Karpas-422 (cell line): ENCODE measurements at regions not wholly inside any gene's neighbourhood (a gene's known extent, or its start where the extent isn't known, plus 50 kb on each side); places are given as distances from the start of the nearest gene placed in this dataset.

Source experiments
- DNase-seq: peaks from one replicate; pipeline ENCODE4 v3.0.0-alpha.2; 2015
- H2AFZ ChIP-seq: fragments of 200-600 bp; sonication (generic); 2 replicates; pipeline ENCODE4 v1.6.1; 2014; ENCODE audit warnings: antibody characterized with exemption, low read length, mixed read lengths
- H3K27ac ChIP-seq: fragments of 200-600 bp; sonication (generic); 2 replicates; pipeline ENCODE4 v1.5.1; 2014; ENCODE audit warnings: mild to moderate bottlenecking, low read length, moderate library complexity
- H3K27me3 ChIP-seq: fragments of 200-600 bp; sonication (generic); 2 replicates; pipeline ENCODE4 v1.6.1; 2014; ENCODE audit warnings: low read length, mixed read lengths
- H3K36me3 ChIP-seq: fragments of 200-600 bp; sonication (generic); 2 replicates; pipeline ENCODE4 v1.6.1; 2014; ENCODE audit warnings: low read length, mixed read lengths; ENCODE audit not compliant: insufficient read depth
- H3K4me1 ChIP-seq: fragments of 200-600 bp; sonication (generic); 2 replicates; pipeline ENCODE4 v1.6.1; 2014; ENCODE audit warnings: mild to moderate bottlenecking, low read length, mixed read lengths
- H3K4me2 ChIP-seq: fragments of 200-600 bp; sonication (generic); 2 replicates; pipeline ENCODE4 v1.6.1; 2014; ENCODE audit warnings: low read length, low read depth, mild to moderate bottlenecking; ENCODE audit not compliant: poor library complexity, severe bottlenecking
- H3K4me3 ChIP-seq: fragments of 200-600 bp; sonication (generic); 2 replicates; pipeline ENCODE4 v1.5.1; 2014; ENCODE audit warnings: mild to moderate bottlenecking, antibody characterized with exemption, low read length, mixed read lengths
- H3K79me2 ChIP-seq: fragments of 200-600 bp; sonication (generic); 2 replicates; pipeline ENCODE4 v1.6.1; 2014; ENCODE audit warnings: mild to moderate bottlenecking, low read length, mixed read lengths
- H3K9ac ChIP-seq: fragments of 200-600 bp; sonication (generic); 2 replicates; pipeline ENCODE4 v1.6.0; 2014; ENCODE audit warnings: low read length
- H3K9me2 ChIP-seq: fragments of 200-600 bp; sonication (generic), shearing (Covaris generic); replicated peaks from 2 replicates; pipeline ENCODE4 v1.6.0; 2014; ENCODE audit warnings: mild to moderate bottlenecking, low read length, moderate library complexity; ENCODE audit not compliant: insufficient read depth
- H3K9me3 ChIP-seq: fragments of 300-700, 200-600 bp; sonication (generic); 2 replicates; pipeline ENCODE4 v1.6.1; 2014; ENCODE audit warnings: low read length, mixed read lengths
- H4K20me1 ChIP-seq: fragments of 200-600 bp; sonication (generic); 2 replicates; pipeline ENCODE4 v1.6.1; 2014; ENCODE audit warnings: mild to moderate bottlenecking, antibody characterized with exemption, low read length, low read depth; ENCODE audit not compliant: insufficient read depth

DNA sequence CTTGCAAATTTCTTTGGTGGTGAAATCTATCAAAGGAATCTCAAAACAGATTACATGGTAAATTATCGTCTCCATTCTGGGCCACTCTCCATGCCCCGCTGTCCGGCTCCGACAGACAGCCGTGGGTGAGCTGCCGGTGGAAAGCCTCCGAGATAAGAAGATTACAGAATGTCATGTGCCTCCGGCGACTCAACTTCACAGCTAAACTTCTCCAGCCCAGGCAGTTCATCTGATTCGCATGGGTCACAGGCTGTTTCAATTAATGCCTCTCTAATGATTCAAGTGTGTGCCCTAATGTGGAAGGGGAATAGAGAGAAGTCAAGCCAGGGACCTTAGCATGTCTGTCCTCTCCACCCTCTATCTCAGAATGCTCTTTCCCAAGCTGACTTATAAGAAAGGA, 520.8 kb upstream of the ZFHX3 start:
- Histone ChIP-seq H3K4me3 (no peak overlapping the region), H3K36me3 (no peaks in the 10 kb centered on the region), H4K20me1 (no peaks in the 10 kb centered on the region)

DNA sequence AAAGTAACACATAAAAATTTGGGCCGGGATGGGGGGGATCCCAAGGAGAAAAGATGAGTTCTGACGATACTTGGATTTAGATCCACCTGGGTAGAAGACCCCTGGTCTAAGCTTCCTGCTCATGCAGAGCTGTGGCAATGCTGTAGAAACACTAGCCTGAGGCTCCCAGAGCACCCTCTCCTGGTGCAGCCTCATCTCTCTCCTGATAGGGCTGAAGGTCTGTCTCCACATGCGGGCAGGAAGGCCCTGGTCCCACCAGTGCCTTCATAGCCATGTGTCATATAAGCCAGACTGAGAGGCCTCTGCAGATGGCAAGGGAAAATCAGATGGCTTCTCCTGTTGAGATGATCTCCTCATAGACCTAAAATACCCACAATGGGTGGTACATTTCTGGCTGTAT, 518.0 kb upstream of the ZFHX3 start:
- Histone ChIP-seq H3K4me1 (no peaks in the 10 kb centered on the region), H3K9me3 (no peaks in the 10 kb centered on the region), H3K4me3 (no peak overlapping the region), H4K20me1 (no peaks in the 10 kb centered on the region), H3K27me3 (no peaks in the 10 kb centered on the region), H3K9ac (no peak overlapping the region), H3K36me3 (no peaks in the 10 kb centered on the region), H2AFZ (no peak overlapping the region), H3K79me2 (no peaks in the 10 kb centered on the region), H3K4me2 (no peak overlapping the region), H3K9me2 (no peaks in the 10 kb centered on the region), H3K27ac (no peak overlapping the region)
- no peak for DNase-seq

More for the DNA sequence above, 520.8 kb upstream of the ZFHX3 start:
- no peaks in the 10 kb centered on the region for H3K9me2 ChIP-seq
- no peaks in the 10 kb centered on the region for H3K27me3 ChIP-seq
- no peak overlapping the region for H3K9ac ChIP-seq
- no peak for DNase-seq
- H3K4me1 ChIP-seq, result no peaks in the 10 kb centered on the region
- H3K9me3 ChIP-seq, result no peaks in the 10 kb centered on the region
- no peak overlapping the region for H2AFZ ChIP-seq
- no peaks in the 10 kb centered on the region for H3K79me2 ChIP-seq
- H3K4me2 ChIP-seq, result no peak overlapping the region
- H3K27ac ChIP-seq, result no peak overlapping the region

DNA sequence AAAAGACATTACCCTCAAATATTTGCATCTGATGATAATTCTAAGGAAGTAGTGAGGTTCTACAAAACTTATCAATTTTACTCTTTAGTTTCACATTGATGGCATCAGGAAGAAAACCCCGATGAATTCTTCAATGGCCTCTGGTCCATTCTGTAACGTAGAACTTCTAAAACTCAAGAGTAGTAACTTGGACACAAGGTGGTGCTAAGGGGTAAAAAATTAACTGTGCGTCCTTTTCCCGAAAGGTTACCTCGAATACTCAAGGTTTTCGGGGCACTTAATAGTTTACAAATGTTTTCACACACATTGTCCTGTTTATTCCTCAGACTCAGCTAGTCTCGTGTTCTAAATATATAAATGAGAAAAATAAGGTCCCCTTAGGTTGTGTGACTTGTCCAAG, 517.3 kb upstream of the ZFHX3 start:
- no peaks in the 10 kb centered on the region for H3K27me3 ChIP-seq
- H3K36me3 ChIP-seq, result no peaks in the 10 kb centered on the region
- H3K9me2 ChIP-seq, result no peaks in the 10 kb centered on the region
- no peaks in the 10 kb centered on the region for H3K79me2 ChIP-seq
- H3K9ac ChIP-seq, result no peak overlapping the region
- peak; percentile 63 for DNase-seq
- H3K27ac ChIP-seq, result no peak overlapping the region
- H2AFZ ChIP-seq, result no peak overlapping the region
- H3K9me3 ChIP-seq, result no peaks in the 10 kb centered on the region
- H4K20me1 ChIP-seq, result no peaks in the 10 kb centered on the region
- no peaks in the 10 kb centered on the region for H3K4me1 ChIP-seq
- no peak overlapping the region for H3K4me2 ChIP-seq
- no peak overlapping the region for H3K4me3 ChIP-seq

DNA sequence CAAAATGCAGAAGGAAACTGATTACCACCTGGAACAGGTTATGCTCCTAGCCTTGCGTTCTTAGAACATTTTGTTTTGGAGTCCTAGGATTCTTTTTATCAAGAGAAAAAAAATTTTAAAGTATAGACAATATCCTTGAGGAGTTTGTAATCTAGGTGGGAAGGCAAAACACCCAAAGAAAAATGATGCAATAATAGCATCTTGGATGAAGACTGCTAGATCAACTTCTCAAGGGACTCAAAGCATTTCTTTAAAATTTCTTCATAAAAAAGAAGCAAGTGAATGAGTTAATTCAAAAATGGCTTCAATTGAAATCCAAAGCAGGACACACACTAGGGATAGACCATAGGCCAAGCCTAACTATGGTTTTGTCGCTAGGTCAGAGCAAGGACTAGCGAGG, 515.8 kb upstream of the ZFHX3 start:
- Histone ChIP-seq H3K4me3 (no peak overlapping the region), H3K79me2 (no peaks in the 10 kb centered on the region), H4K20me1 (no peaks in the 10 kb centered on the region), H3K9me2 (no peaks in the 10 kb centered on the region), H3K4me1 (no peaks in the 10 kb centered on the region), H3K9me3 (no peaks in the 10 kb centered on the region), H3K27ac (no peak overlapping the region), H3K27me3 (no peaks in the 10 kb centered on the region), H3K9ac (no peak overlapping the region), H3K4me2 (no peak overlapping the region), H2AFZ (no peak overlapping the region), H3K36me3 (no peaks in the 10 kb centered on the region)
- no peak for DNase-seq

DNA sequence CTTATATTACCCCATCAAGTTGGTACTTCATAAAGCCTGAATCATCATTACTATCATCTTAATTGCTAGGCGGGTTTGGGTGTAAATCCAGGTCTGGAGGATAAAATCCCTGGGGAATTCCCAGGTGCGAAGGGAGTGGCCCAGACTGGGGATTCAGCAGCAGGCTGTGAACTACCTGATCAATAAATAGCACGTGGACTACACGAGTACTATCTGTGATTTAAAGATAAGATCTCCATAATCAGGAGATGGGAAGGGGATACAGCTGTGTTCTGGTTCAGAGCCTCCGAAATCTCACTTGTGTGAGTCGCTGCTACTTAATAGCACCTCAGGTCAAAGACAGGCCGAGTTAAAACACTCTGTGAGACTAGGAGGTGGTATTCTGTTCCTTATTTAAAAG, 512.6 kb upstream of the ZFHX3 start:
- no peaks in the 10 kb centered on the region for H4K20me1 ChIP-seq
- no peaks in the 10 kb centered on the region for H3K36me3 ChIP-seq
- H3K27me3 ChIP-seq, result no peaks in the 10 kb centered on the region
- no peak overlapping the region for H3K9ac ChIP-seq
- H2AFZ ChIP-seq, result no peak overlapping the region
- no peaks in the 10 kb centered on the region for H3K79me2 ChIP-seq
- no peak overlapping the region for H3K4me2 ChIP-seq
- H3K4me1 ChIP-seq, result no peaks in the 10 kb centered on the region
- H3K4me3 ChIP-seq, result no peak overlapping the region
- DNase-seq, result no peak
- no peaks in the 10 kb centered on the region for H3K9me2 ChIP-seq
- no peak overlapping the region for H3K27ac ChIP-seq
- H3K9me3 ChIP-seq, result no peaks in the 10 kb centered on the region

DNA sequence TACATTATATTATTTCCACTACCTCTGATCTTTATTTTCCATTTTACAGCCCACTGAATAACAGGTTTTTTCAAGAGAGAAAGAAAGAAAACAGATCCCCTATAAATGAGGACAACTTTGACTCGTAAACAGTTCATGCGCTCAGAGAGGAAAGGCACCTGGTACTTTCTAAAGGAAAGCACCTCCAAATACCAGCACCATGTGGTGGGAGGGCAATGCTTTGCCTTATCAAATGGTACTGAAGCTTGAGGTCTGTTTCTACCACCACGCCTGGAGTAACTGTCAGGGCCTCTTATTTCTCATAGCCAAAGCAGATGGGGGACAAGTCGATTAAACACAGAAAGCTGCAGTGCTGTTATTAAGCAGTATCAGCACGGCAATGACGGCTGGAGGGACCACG, 510.3 kb upstream of the ZFHX3 start:
- no peak overlapping the region for H2AFZ ChIP-seq
- H3K9me3 ChIP-seq, result no peaks in the 10 kb centered on the region
- H3K27ac ChIP-seq, result no peak overlapping the region
- no peaks in the 10 kb centered on the region for H3K9me2 ChIP-seq
- H3K4me2 ChIP-seq, result no peak overlapping the region
- no peaks in the 10 kb centered on the region for H3K36me3 ChIP-seq
- H3K27me3 ChIP-seq, result no peaks in the 10 kb centered on the region
- H3K4me3 ChIP-seq, result no peak overlapping the region
- H3K9ac ChIP-seq, result no peak overlapping the region
- no peak for DNase-seq
- H4K20me1 ChIP-seq, result no peaks in the 10 kb centered on the region
- no peaks in the 10 kb centered on the region for H3K79me2 ChIP-seq
- H3K4me1 ChIP-seq, result no peaks in the 10 kb centered on the region

GRCh38 chr16:73553941-73554660, 506.2 kb upstream of the ZFHX3 start:
- Histone ChIP-seq H3K9me2 (no peaks in the 10 kb centered on the region), H3K27ac (no peak overlapping the region), H2AFZ (no peak overlapping the region), H3K9ac (no peak overlapping the region), H3K9me3 (no peaks in the 10 kb centered on the region), H3K36me3 (no peaks in the 10 kb centered on the region), H4K20me1 (no peaks in the 10 kb centered on the region), H3K4me1 (no peaks in the 10 kb centered on the region), H3K79me2 (no peaks in the 10 kb centered on the region), H3K4me2 (no peak overlapping the region), H3K27me3 (no peaks in the 10 kb centered on the region), H3K4me3 (no peak overlapping the region)
- DNase-seq, result no peak

DNA sequence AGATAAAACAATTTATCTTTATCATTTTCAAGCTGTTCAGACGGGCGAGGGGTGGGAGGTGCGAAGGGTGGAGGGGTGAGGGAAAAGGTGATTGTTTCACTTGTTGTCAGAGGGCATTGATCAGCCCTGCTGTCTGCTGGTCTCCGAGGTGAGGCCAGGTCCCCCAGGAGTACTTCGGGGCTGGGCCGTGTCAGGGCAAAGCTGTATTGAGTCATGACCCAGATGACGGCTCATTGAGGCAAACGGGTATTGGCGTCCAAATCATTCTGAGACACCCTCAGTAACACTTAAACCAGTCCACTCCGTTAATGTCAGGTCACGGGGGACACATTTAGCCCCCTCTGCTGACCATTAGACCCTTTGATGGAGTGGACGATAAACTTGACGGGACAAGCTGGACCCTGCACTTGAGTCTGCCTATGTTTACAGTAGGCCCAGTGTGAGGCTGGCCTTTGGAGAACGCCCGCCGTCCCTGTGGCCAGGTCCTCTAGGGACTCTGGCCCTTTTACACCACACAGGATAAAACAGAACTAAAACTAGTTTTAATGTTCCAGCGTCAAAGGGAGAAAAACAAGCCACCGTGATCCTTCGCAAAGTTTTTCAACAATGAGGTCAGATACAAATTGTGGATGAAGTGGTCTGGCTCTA, 502.2 kb upstream of the ZFHX3 start:
- no peaks in the 10 kb centered on the region for H3K9me3 ChIP-seq
- no peak overlapping the region for H3K27ac ChIP-seq
- no peak for DNase-seq
- no peaks in the 10 kb centered on the region for H3K36me3 ChIP-seq
- no peaks in the 10 kb centered on the region for H3K9me2 ChIP-seq
- H3K4me3 ChIP-seq, result no peak overlapping the region
- no peak overlapping the region for H2AFZ ChIP-seq
- H3K27me3 ChIP-seq, result no peaks in the 10 kb centered on the region
- H3K9ac ChIP-seq, result no peak overlapping the region
- no peaks in the 10 kb centered on the region for H3K4me1 ChIP-seq
- H3K4me2 ChIP-seq, result no peak overlapping the region
- no peaks in the 10 kb centered on the region for H4K20me1 ChIP-seq
- no peaks in the 10 kb centered on the region for H3K79me2 ChIP-seq
